Fibroblast of lung (primary cell): ENCODE measurements at regions not wholly inside any gene's neighbourhood (a gene's known extent, or its start where the extent isn't known, plus 50 kb on each side); places are given as distances from the start of the nearest gene placed in this dataset.
A peak's percentile ranks its signal among the peaks of the same experiment; 100 is the strongest.

Experiments
- DNase-seq, 2 donors: peaks; one replicate each; pipeline versions ENCODE4 v3.0.0 to v3.0.0-alpha.2; 2010; ENCODE audit warnings: low read depth in 2 of 2
- H2AFZ ChIP-seq: 2 replicates; pipeline ENCODE4 v1.5.1; 2012; ENCODE audit warnings: low read length, control low read depth, inconsistent platforms
- H3K27ac ChIP-seq: 2 replicates; pipeline ENCODE4 v1.5.1; 2011; ENCODE audit warnings: low read length, control low read depth; ENCODE audit not compliant: insufficient read depth
- H3K27me3 ChIP-seq: 2 replicates; pipeline ENCODE4 v1.5.1; 2011; ENCODE audit warnings: mild to moderate bottlenecking, low read length; ENCODE audit not compliant: control insufficient read depth, insufficient read depth
- H3K36me3 ChIP-seq: 2 replicates; pipeline ENCODE4 v1.5.1; 2011; ENCODE audit warnings: low read length; ENCODE audit not compliant: control insufficient read depth, insufficient read depth
- H3K4me1 ChIP-seq: 2 replicates; pipeline ENCODE4 v1.5.1; 2011; ENCODE audit warnings: low read length; ENCODE audit not compliant: control insufficient read depth, insufficient read depth; ENCODE audit errors: extremely low read depth
- H3K4me2 ChIP-seq: 2 replicates; pipeline ENCODE4 v1.5.1; 2011; ENCODE audit warnings: low read length, control low read depth; ENCODE audit not compliant: insufficient read depth; ENCODE audit errors: extremely low read depth
- H3K4me3 ChIP-seq, 4 experiments: fragments of 200-600 bp in 1 of 4; sonication (generic) in 1 of 4; replicated peaks in 1 of 4; 2 replicates each; pipeline ENCODE4 v1.5.1; 2011 to 2016; ENCODE audit warnings: low read length in 4 of 4, low read depth in 3 of 4, mild to moderate bottlenecking in 3 of 4, control low read depth in 2 of 4, inconsistent platforms in 1 of 4, mixed read lengths in 1 of 4; ENCODE audit not compliant: insufficient read depth in 1 of 4; ENCODE audit errors: control extremely low read depth in 1 of 4
- H3K79me2 ChIP-seq: 2 replicates; pipeline ENCODE4 v1.5.1; 2012; ENCODE audit warnings: mild to moderate bottlenecking, low read length, inconsistent platforms; ENCODE audit not compliant: control insufficient read depth, insufficient read depth
- H3K9ac ChIP-seq: 2 replicates; pipeline ENCODE4 v1.5.1; 2011; ENCODE audit warnings: mild to moderate bottlenecking, low read length, control low read depth; ENCODE audit not compliant: insufficient read depth
- H3K9me3 ChIP-seq: 2 replicates; pipeline ENCODE4 v1.5.1; 2012; ENCODE audit warnings: low read depth, low read length; ENCODE audit not compliant: control insufficient read depth, insufficient read depth
- H4K20me1 ChIP-seq: 2 replicates; pipeline ENCODE4 v1.5.1; 2011; ENCODE audit warnings: low read length; ENCODE audit not compliant: control insufficient read depth, insufficient read depth; ENCODE audit errors: extremely low read depth
- EZH2 ChIP-seq: IDR thresholded peaks from 2 replicates; pipeline ENCODE4 v1.5.1; 2012; ENCODE audit warnings: low read length, control low read depth, mild to moderate bottlenecking; ENCODE audit errors: missing control alignments
- TF ChIP-seq, protein P1 (sequence below), 2 donors: IDR thresholded peaks in 1 of 2; conservative IDR thresholded peaks in 1 of 2; 1 replicate in 1 of 2; 2 replicates in 1 of 2; pipeline ENCODE4 v1.5.1; 2011 to 2012; ENCODE audit warnings: low read length in 2 of 2, control low read depth in 1 of 2, inconsistent platforms in 1 of 2, low read depth in 1 of 2, mild to moderate bottlenecking in 1 of 2

DNA sequence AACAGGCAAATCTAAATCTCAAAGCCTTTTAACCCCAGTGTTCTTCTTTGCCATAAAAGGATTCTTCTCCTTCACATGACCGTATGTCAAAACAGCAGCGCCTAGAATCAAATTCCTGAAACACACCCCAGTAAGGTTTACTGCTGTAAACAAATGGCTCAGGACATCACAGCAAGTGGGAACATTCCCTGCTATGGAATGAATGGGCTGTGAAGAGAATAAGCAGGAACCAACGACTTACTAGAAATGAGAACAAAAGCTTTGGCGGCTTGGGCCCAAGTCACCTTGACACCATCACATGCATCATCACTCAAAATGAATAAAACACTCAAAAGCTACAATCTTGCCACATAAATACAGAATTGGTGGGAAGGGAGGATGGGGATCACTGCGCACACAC is 80.4 kb upstream of the SPATA13 start:
- H3K4me2 ChIP-seq, result no peak overlapping the region
- H3K27ac ChIP-seq, result no peak overlapping the region
- H3K36me3 ChIP-seq, result no peaks in the 10 kb centered on the region
- no peaks in the 10 kb centered on the region for H3K27me3 ChIP-seq
- H3K4me3 ChIP-seq, result no peak overlapping the region
- no peaks in the 10 kb centered on the region for H3K79me2 ChIP-seq
- no peak overlapping the region for H3K9ac ChIP-seq
- no peaks in the 10 kb centered on the region for H4K20me1 ChIP-seq
- no peak for DNase-seq
- TF ChIP-seq, protein P1, sequence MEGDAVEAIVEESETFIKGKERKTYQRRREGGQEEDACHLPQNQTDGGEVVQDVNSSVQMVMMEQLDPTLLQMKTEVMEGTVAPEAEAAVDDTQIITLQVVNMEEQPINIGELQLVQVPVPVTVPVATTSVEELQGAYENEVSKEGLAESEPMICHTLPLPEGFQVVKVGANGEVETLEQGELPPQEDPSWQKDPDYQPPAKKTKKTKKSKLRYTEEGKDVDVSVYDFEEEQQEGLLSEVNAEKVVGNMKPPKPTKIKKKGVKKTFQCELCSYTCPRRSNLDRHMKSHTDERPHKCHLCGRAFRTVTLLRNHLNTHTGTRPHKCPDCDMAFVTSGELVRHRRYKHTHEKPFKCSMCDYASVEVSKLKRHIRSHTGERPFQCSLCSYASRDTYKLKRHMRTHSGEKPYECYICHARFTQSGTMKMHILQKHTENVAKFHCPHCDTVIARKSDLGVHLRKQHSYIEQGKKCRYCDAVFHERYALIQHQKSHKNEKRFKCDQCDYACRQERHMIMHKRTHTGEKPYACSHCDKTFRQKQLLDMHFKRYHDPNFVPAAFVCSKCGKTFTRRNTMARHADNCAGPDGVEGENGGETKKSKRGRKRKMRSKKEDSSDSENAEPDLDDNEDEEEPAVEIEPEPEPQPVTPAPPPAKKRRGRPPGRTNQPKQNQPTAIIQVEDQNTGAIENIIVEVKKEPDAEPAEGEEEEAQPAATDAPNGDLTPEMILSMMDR (conservative IDR thresholded peaks at IDR 0.05 in 1 of 2, IDR thresholded peaks at IDR 0.05 in 1 of 2; ENCODE audit: low read depth in 1 of 2, low read length in 2 of 2), result no peak
- no peak for TF ChIP-seq EZH2
- H2AFZ ChIP-seq, result no peak overlapping the region
- H3K4me1 ChIP-seq, result no peaks in the 10 kb centered on the region
- no peaks in the 10 kb centered on the region for H3K9me3 ChIP-seq

DNA sequence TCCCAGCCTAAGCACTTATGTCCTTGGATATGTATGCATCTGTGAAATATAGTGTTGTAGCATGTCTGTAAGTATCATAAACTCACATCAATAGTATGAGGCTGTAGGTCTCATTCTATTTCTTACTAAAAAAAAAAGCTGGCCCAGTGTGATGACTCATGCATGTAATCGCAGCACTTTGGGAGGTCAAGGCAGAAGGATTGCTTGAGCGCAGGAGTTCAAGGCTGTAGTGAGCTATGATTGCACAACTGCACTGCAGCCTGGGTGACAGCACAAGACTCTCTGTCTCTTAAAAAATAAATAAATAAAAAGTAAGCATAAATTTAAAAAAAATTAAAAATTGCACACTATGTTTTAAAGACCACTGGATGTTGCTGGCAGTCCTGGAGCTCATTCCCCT is 79.1 kb upstream of the SPATA13 start:
- Histone ChIP-seq H3K4me3 (no peak overlapping the region), H4K20me1 (no peaks in the 10 kb centered on the region), H3K4me1 (no peaks in the 10 kb centered on the region), H3K79me2 (no peaks in the 10 kb centered on the region), H2AFZ (no peak overlapping the region), H3K4me2 (no peak overlapping the region), H3K9me3 (no peaks in the 10 kb centered on the region), H3K27me3 (no peaks in the 10 kb centered on the region), H3K9ac (no peak overlapping the region), H3K36me3 (no peaks in the 10 kb centered on the region), H3K27ac (no peak overlapping the region)
- no peak for TF ChIP-seq EZH2
- TF ChIP-seq, protein P1 (conservative IDR thresholded peaks at IDR 0.05 in 1 of 2, IDR thresholded peaks at IDR 0.05 in 1 of 2; ENCODE audit: low read depth in 1 of 2, low read length in 2 of 2), result no peak
- peak in 1 of 2 donors; percentile 75 for DNase-seq

DNA sequence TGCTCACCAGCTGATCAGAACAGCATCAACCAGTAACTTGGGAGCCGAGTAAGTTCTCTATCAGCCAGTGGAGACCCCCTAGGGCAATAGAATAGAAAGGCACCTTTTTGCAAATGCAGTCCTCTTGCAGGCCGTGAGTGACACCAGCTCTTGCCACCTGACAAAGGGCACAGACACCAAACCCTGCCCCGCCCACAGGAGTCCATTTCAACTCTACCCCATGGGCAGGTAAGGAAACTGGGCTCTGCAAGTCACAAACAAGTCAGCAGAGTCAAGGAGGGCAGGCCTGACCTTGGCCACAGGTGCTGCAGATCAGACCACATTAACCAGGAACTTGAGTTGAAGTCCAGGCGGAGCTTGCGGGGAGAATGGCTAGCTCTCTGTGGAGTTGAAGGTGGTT is 77.4 kb upstream of the SPATA13 start:
- H3K27me3 ChIP-seq, result peaks cover 4% of the 10 kb centered on the region
- H3K9me3 ChIP-seq, result no peaks in the 10 kb centered on the region
- no peak overlapping the region for H3K4me3 ChIP-seq
- DNase-seq, result no peak
- H3K4me2 ChIP-seq, result no peak overlapping the region
- no peak overlapping the region for H2AFZ ChIP-seq
- H3K79me2 ChIP-seq, result no peaks in the 10 kb centered on the region
- no peaks in the 10 kb centered on the region for H3K4me1 ChIP-seq
- no peak overlapping the region for H3K9ac ChIP-seq
- H4K20me1 ChIP-seq, result no peaks in the 10 kb centered on the region
- no peak for TF ChIP-seq EZH2
- TF ChIP-seq, protein P1 (conservative IDR thresholded peaks at IDR 0.05 in 1 of 2, IDR thresholded peaks at IDR 0.05 in 1 of 2; ENCODE audit: low read depth in 1 of 2, low read length in 2 of 2), result no peak
- H3K36me3 ChIP-seq, result no peaks in the 10 kb centered on the region
- no peak overlapping the region for H3K27ac ChIP-seq
